ENCODE measurements at regions not wholly inside any gene's neighbourhood (a gene's known extent, or its start where the extent isn't known, plus 50 kb on each side); places are given as distances from the start of the nearest gene placed in this dataset.

DNA sequence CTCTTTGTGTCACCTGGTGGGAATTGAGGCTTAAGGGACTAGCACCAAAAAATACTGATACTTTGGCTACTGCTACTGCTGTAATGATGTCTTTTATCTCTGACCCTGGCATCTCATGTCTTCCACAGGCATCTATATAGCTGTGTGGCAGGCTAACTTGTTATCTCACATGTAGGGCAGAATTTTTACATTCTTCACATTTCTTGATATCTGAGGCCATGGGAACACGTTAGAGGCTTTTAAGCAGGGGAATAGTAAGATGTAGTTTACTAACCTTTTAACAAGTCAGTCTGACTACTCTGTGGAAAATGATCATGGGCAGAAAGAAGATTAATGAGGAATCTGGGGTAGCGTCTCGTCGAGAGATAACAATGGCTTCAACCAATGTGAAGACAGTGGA is 498.4 kb downstream of the PCNX1 start:
- CTCF ChIA-PET: interaction anchor here (0.6 to 1.8 kb wide), 4 partner anchors 10 to 265 kb away, joined by 3 to 7 read pairs (median 3); no protein-coding TSS in a partner anchor
- H3K27me3 ChIP-seq (ENCODE audit: control insufficient read depth, insufficient read depth, low read length): no peaks in the 10 kb centered on the region

DNA sequence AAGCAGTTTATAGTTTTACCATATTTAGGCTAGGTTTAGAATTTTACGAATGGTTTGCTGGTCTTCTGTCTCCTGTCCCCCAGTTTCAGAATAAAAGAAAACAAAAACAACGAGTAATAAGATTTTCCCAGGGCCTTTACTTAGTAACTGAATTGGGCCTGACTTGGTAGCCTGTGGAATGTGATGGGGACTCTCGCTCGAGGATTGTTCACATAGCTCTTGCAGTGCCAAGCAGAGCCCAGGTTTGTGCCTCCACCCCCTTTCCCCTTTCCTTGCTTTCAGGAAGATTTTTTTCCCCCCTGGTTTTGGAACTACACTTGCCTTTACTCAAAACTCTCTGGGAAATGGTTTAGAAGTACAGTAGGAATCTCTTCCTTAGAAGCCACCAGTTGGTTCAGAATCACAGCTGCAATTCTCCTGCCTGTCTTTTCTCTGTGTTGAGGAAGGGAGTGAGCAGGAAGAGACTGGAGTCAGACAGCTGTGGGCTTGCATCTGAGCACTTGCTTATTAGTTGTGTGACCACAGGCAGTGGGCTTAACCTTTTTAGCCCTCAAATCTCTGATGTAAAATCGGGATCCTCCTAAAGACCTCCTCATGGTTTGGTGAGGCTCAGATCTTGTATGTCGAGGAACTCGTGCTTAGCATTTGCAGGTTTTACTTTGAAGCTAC is 501.2 kb downstream of the PCNX1 start:
- ChIA-PET POLR2A (no interaction called here), CTCF (interaction anchor here (0.7 kb wide), 1 partner anchor 174 kb away, joined by 3 read pairs; no protein-coding TSS in a partner anchor)
- DNase-seq (ENCODE audit: low read depth): no peak
- H3K36me3 ChIP-seq (ENCODE audit: control insufficient read depth, insufficient read depth, low read length): no peaks in the 10 kb centered on the region
- H3K4me3 ChIP-seq (ENCODE audit: low read depth, low read length): no peak overlapping the region
- TF ChIP-seq, protein P1, sequence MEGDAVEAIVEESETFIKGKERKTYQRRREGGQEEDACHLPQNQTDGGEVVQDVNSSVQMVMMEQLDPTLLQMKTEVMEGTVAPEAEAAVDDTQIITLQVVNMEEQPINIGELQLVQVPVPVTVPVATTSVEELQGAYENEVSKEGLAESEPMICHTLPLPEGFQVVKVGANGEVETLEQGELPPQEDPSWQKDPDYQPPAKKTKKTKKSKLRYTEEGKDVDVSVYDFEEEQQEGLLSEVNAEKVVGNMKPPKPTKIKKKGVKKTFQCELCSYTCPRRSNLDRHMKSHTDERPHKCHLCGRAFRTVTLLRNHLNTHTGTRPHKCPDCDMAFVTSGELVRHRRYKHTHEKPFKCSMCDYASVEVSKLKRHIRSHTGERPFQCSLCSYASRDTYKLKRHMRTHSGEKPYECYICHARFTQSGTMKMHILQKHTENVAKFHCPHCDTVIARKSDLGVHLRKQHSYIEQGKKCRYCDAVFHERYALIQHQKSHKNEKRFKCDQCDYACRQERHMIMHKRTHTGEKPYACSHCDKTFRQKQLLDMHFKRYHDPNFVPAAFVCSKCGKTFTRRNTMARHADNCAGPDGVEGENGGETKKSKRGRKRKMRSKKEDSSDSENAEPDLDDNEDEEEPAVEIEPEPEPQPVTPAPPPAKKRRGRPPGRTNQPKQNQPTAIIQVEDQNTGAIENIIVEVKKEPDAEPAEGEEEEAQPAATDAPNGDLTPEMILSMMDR (IDR thresholded peaks at IDR 0.05; ENCODE audit: insufficient read depth, low read depth, low read length): no peak
- no peaks in the 10 kb centered on the region for H3K27me3 ChIP-seq (ENCODE audit: control insufficient read depth, insufficient read depth, low read length)

More for the DNA sequence above, 498.4 kb downstream of the PCNX1 start:
- no peak for DNase-seq (ENCODE audit: low read depth)
- H3K4me3 ChIP-seq (ENCODE audit: low read depth, low read length): no peak overlapping the region
- TF ChIP-seq, protein P1 (IDR thresholded peaks at IDR 0.05; ENCODE audit: insufficient read depth, low read depth, low read length): no peak
- POLR2A ChIA-PET: no interaction called here
- no peaks in the 10 kb centered on the region for H3K36me3 ChIP-seq (ENCODE audit: control insufficient read depth, insufficient read depth, low read length)

DNA sequence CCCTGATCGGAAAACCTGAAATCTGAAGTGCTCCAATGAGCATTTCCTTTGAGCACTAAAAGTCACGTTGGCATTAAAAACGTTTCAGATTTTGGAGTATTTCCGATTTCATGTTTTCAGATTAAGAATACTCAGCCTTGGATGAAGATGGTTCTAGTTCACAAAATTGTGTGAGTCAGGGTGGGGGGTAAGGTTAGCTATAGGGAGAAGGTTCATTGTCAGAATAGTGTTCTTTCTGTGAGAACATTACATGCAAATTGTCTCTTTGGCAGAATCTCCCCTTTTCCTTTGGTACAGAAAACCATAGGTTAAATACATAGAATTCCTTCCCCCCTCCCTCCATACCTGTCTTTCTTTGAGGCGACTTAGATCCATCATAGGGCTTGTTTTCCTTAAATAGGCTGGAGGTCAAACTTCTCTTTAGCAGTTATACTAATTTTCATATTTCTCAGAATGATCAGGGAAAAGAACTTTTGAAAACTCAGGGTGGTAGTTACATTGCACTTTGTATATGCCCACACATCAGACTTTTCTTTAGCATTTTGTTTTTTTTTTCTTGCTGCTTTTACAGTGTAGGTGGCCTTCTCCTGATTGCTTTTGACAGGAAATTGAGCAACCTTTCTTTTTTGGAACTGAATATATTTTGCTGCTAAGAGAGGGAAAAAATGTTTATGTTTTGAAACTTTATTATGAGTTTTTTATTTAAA is 503.5 kb downstream of the PCNX1 start:
- H3K4me3 ChIP-seq (ENCODE audit: low read depth, low read length): no peak overlapping the region
- H3K27me3 ChIP-seq (ENCODE audit: control insufficient read depth, insufficient read depth, low read length): no peaks in the 10 kb centered on the region
- ChIA-PET POLR2A (no interaction called here), CTCF (no interaction called here)
- H3K36me3 ChIP-seq (ENCODE audit: control insufficient read depth, insufficient read depth, low read length): no peaks in the 10 kb centered on the region
- TF ChIP-seq, protein P1 (IDR thresholded peaks at IDR 0.05; ENCODE audit: insufficient read depth, low read depth, low read length): no peak
- DNase-seq (ENCODE audit: low read depth): no peak

DNA sequence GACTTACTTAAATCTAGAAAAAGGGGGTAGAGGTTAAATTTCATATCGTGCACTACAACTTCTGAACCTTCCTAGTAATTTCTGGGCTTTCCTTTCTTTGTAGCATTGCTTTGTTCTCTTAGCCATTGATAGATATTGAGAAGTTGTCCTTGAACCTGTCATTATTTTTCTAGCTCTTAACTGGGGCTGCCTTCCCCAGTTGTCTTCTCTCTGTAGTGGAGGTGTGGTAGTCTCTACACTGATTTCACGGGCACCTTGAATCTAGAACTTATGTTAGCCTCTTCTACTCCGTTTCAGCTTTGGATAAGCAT is 504.0 kb downstream of the PCNX1 start:
- Histone ChIP-seq H3K4me3 (ENCODE audit: low read depth, low read length) (no peak overlapping the region), H3K36me3 (ENCODE audit: control insufficient read depth, insufficient read depth, low read length) (no peaks in the 10 kb centered on the region), H3K27me3 (ENCODE audit: control insufficient read depth, insufficient read depth, low read length) (no peaks in the 10 kb centered on the region)
- TF ChIP-seq, protein P1 (IDR thresholded peaks at IDR 0.05; ENCODE audit: insufficient read depth, low read depth, low read length): no peak
- ChIA-PET CTCF (interaction anchor here (1.7 kb wide), 1 partner anchor 273 kb away, joined by 4 read pairs; no protein-coding TSS in a partner anchor), POLR2A (no interaction called here)
- DNase-seq (ENCODE audit: low read depth): no peak

DNA sequence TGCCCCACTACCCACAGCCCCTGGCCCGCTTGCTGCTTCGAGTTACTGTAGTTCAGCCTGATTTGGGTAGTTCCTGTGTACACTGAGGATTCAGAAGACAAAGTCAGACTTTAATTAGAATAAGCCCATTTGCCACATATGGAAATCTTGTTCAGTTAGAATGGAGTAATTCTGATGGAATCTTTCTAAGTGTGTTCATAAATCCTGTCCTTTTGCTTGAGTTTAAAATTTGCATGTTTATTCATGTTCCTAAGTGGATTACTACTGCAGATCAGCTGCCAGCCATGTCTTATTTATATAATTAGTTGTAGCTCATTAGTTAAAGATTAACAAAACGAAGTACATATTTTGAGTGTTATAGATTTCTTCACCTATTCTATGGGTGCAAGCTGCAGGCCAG is 504.5 kb downstream of the PCNX1 start:
- ChIA-PET POLR2A (no interaction called here), CTCF (interaction anchor here (1.7 kb wide), 1 partner anchor 273 kb away, joined by 4 read pairs; no protein-coding TSS in a partner anchor)
- H3K27me3 ChIP-seq (ENCODE audit: control insufficient read depth, insufficient read depth, low read length): no peaks in the 10 kb centered on the region
- DNase-seq (ENCODE audit: low read depth): no peak
- H3K36me3 ChIP-seq (ENCODE audit: control insufficient read depth, insufficient read depth, low read length): no peaks in the 10 kb centered on the region
- H3K4me3 ChIP-seq (ENCODE audit: low read depth, low read length): no peak overlapping the region
- TF ChIP-seq, protein P1 (IDR thresholded peaks at IDR 0.05; ENCODE audit: insufficient read depth, low read depth, low read length): no peak

Measured in BJ (cell line).